ENCODE measurements at regions not wholly inside any gene's neighbourhood (a gene's known extent, or its start where the extent isn't known, plus 50 kb on each side); places are given as distances from the start of the nearest gene placed in this dataset.

- TF ChIP-seq CTCF (IDR thresholded peaks at IDR 0.05) (no peak), POLR2A (IDR thresholded peaks at IDR 0.05) (no peak)
These were observed 108.0 kb upstream of the PPP1R26 start for GRCh38 chr9:135371535-135371934.
